H1 (cell line): ENCODE measurements at regions not wholly inside any gene's neighbourhood (a gene's known extent, or its start where the extent isn't known, plus 50 kb on each side); places are given as distances from the start of the nearest gene placed in this dataset.

ENCODE experiments used
- ATF2 ChIP-seq: IDR thresholded peaks from 2 replicates; pipeline ENCODE4 v1.6.1; 2012; ENCODE audit warnings: low read length, inconsistent platforms
- E2F6 ChIP-seq: IDR thresholded peaks from 2 replicates; pipeline ENCODE4 v1.6.1; 2012; ENCODE audit warnings: inconsistent platforms

GRCh38 chr1:191869790-191870312 lies 288.4 kb upstream of the RGS18 start (continued):
- TF ChIP-seq E2F6: no peak
- TF ChIP-seq ATF2: no peak
